Stimulated activated CD4-positive, alpha-beta T cell treated with anti-CD3 and anti-CD28 coated beads, Interleukin-2, amount 100 ng/mL, for 24 hours (primary cell): ENCODE measurements at regions not wholly inside any gene's neighbourhood (a gene's known extent, or its start where the extent isn't known, plus 50 kb on each side); places are given as distances from the start of the nearest gene placed in this dataset.
"Not testable (repeated sequence)": the region's sequence is repeated elsewhere in the genome, so short reads cannot be mapped to it uniquely, and the experiment has no call there.

ENCODE experiments used
- DNase-seq, 2 donors: peaks; one replicate each; pipeline ENCODE4 v3.0.0-alpha.2; 2020

DNA sequence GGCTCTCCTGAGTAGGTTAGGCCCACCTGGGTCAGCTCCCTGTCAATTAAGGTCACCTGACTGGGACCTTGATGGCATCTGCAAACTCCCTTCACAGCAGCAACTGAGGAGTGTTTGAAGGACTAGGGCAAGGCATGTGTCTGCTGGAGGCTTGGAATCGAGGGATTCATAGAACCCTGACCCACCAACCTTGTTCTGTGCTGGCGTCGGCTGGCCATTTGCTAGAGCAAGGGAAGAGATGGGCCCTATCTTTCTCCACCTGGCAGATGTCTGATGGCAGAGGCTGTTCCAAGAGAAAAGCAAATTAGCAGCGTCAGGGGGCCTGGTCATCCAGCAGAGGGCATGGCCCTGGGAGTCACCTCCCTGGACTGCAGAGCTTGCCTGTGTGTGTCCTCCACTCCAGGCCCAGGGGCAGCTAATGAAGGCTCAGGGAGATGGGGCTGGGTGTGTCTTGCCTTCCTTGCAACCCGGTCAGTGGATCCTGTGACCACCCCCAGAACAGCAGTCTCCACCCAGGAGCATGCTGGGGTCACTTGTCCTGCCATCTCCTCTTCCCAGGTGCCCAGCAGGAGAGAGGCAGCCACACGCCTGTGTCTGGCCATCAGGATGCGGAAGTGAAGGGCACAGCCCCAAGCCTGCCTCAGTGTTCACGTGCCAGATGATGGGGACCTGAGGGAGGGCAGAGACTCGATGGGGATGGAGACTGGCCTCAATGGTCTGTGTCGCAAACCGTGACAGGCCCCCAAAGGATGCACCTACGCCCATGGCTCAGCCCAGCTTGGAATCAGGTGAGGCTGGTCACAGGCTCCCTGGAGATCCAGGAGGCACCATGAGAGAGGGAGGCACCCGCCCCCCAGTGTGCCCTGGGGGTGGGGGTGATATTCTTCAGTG lies 53.9 kb downstream of the BARX1 start:
- peak in 1 of 2 donors; percentile 11 for DNase-seq

- DNase-seq, result peak in 1 of 2 donors; percentile 4
Measured at GRCh38 chr9:93900436-93900819, 54.7 kb downstream of the BARX1 start.

DNA sequence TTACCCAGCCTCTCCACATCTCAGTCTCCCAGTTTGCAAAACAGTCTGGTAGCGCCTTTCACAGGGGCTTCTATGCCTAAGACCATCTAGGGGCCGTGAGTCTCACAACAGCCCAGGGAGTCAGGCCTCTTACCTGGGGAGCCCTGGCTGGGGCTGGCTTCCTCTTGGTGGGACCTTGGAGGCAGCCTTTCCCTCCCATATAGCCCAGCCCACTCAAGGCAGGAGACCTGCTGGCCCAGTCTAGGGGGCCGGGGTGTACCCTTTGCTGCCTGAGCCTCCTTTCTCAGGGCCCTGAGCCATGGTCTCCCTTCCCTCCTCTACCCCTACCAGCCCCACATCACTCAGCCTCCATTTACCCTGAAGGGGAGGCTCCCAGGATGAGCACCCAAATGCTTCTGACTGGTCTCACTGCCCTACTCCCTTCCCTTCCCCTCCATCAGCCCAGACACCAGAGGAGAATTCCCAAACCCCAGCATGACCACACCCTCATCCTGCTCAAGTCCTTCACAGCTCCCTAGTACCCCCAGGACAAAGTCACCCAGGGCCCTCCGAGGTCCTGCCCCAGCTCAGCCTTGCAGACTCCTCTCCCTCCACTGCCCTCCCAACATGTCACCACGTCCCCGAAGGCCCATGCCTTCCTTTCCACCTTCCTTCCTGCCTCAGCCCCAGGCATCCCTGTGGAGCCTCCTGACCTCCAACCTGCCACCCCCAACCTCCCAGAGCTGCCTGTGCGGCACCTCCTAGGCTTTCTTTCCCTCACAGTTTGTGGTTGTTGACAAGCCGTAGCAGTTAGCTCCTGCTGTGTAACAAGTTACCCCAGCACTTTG lies 55.3 kb downstream of the BARX1 start:
- peak in 1 of 2 donors; percentile 13 for DNase-seq

- DNase-seq, result peak in 1 of 2 donors; percentile 15
Measured at GRCh38 chr9:93898502-93899426, 56.4 kb downstream of the BARX1 start.

- peak in 1 of 2 donors; percentile 12 for DNase-seq
Measured at GRCh38 chr9:93898026-93898425, 57.1 kb downstream of the BARX1 start.

DNA sequence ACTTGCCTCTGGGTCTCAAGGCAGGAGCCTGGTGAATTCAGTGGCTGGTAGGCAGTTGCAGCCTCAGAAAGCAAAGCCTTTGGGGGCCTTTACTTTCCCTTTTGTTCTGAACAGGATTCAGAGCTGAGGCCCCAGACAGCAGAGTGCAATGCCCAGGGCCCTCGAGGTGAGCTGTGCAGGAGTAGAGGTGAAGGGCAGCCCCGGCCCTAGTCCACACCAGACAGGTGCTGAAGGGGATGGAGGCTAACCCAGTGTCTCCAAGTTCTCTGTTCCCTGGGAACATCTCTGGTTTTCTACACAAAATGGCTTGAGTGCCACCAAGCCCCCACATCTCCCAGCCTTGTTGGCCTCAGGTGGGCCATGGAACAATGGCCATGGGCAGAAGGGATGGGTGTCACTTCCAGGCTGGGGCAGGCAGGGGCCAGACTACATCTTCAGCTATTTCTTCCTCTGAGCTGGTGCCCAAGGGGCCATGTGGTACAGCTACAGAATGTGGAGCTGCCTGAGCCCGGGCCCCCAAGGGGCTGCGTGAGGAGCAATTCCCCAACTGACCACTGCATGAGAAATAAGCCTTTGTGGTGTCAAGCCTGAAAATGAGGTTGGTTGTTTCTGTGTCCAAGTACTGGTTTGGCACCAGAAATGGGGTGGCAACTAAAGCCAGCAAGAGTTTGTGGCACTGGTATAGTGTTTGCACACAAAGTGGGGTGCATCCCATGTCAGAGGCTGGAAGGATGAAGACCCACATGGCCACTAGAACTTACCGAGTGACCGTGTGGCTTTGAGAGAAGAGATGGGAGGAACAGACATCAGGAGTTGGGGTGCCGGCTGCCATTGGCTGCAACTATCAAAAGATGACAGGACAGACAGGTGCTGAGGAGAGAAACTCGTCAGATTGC lies 57.8 kb downstream of the BARX1 start:
- peak in 1 of 2 donors; percentile 15 for DNase-seq

GRCh38 chr9:93896496-93897033 lies 58.6 kb downstream of the BARX1 start:
- peak in 1 of 2 donors; percentile 6 for DNase-seq

- peak in 1 of 2 donors; percentile 4 for DNase-seq
Measured at GRCh38 chr9:93896093-93896492, 59.1 kb downstream of the BARX1 start.

DNA sequence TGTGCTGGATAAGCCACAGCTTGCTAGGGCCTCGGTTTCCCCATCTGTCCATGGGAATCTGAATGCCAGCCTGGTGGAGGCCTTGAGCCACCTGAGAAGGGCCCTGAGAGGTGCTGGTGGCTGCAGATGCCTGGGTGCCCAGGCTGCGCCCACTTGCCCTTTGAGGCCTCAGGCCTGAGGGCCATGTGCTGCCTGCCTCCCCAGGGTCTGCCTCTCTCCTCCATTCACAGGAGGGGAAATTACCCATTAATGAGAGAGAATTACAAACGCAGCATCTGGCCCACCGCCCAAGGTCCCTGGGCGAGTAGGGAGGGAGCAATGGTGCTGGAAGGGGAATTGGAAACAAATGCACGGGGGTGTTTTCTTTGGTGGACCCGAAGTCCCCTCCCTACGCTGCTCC lies 59.6 kb downstream of the BARX1 start:
- peak in 1 of 2 donors; percentile 8 for DNase-seq

DNA sequence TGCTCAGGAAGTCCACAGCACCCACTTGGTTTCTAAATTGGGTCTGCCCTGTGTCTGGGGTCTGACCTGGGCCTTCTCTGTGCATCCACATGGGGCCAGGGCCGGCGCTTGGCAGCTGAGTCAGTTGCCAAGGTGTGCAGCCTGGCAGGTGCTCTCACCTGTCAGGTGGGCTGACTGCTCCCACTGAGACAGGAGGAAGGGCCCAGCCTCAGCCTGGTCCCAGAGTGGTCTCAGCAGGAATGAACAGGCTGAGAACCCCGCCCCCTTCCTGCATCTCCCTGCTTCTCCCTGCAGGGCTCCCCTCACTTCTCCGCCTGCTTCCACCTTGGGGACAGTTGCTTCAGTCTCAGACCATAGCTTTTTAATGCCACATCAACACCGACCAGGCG lies 60.5 kb downstream of the BARX1 start:
- DNase-seq, result no peak

- peak in 1 of 2 donors; percentile 5 for DNase-seq
Measured at GRCh38 chr9:93893899-93894690, 61.1 kb downstream of the BARX1 start.

- no peak for DNase-seq
Measured at GRCh38 chr9:93893194-93893593, 62.0 kb downstream of the BARX1 start.

GRCh38 chr9:93892748-93893147 lies 62.4 kb downstream of the BARX1 start:
- no peak for DNase-seq

- DNase-seq, result no peak
Measured at GRCh38 chr9:93891549-93892310, 63.4 kb downstream of the BARX1 start.

- no peak for DNase-seq
Measured at GRCh38 chr9:93891050-93891449, 64.1 kb downstream of the BARX1 start.

GRCh38 chr9:93890436-93890935 lies 64.7 kb downstream of the BARX1 start:
- no peak for DNase-seq

- no peak for DNase-seq
Measured at GRCh38 chr9:93886911-93887310, 68.2 kb downstream of the BARX1 start.

DNA sequence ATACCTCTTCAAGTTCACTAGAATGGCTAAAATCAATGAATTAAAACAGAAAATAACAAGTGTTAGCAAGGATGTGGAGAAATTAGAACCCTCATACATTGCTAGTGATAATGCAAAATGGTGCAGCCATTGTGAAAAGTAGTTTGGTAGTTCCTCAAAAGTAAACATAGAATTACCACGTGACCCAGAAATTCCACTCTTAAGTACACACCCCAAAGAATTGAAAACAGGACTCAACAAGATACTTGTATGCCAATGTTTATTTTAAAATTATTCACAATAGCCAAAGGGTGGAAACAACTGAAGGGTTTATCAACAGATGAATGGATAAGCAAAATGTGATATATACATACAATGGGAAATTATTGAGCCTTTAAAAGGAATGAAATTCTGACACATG lies 70.3 kb downstream of the BARX1 start:
- no peak for DNase-seq

DNA sequence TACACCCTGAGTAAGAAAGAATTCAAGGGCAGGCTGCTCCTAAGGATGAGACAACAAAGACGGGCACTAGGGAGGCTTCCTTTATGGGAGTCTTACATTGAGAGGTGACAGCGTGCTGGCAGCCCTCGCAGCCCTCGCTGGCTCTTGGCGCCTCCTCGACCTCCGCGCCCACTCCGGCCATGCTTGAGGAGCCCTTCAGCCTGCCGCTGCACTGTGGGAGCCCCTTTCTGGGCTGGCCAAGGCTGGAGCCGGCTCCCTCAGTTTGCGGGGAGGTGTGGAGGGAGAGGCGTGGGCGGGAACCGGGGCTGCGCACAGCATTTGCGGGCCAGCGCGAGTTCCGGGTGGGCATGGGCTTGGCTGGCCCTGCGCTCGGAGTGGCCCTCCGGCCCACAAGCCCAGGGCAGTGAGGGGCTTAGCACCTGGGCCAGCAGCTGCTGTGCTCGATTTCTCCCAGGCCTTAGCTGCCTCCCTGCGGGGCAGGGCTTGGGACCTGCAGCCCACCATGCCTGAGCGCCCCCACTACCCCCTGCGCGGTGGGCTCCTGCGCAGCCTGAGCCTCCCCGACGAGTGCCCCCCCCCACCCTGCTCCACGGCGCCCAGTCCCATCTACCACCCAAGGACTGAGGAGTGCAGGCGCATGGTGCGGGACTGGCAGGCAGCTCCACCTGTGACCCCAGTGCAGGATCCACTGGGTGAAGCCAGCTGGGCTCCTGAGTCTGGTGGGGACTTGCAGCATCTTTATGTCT lies 75.3 kb downstream of the BARX1 start:
- DNase-seq, result not testable (repeated sequence)
